ENCODE measurements at regions not wholly inside any gene's neighbourhood (a gene's known extent, or its start where the extent isn't known, plus 50 kb on each side); places are given as distances from the start of the nearest gene placed in this dataset.
"Not testable (repeated sequence)": the region's sequence is repeated elsewhere in the genome, so short reads cannot be mapped to it uniquely, and the experiment has no call there.

DNA sequence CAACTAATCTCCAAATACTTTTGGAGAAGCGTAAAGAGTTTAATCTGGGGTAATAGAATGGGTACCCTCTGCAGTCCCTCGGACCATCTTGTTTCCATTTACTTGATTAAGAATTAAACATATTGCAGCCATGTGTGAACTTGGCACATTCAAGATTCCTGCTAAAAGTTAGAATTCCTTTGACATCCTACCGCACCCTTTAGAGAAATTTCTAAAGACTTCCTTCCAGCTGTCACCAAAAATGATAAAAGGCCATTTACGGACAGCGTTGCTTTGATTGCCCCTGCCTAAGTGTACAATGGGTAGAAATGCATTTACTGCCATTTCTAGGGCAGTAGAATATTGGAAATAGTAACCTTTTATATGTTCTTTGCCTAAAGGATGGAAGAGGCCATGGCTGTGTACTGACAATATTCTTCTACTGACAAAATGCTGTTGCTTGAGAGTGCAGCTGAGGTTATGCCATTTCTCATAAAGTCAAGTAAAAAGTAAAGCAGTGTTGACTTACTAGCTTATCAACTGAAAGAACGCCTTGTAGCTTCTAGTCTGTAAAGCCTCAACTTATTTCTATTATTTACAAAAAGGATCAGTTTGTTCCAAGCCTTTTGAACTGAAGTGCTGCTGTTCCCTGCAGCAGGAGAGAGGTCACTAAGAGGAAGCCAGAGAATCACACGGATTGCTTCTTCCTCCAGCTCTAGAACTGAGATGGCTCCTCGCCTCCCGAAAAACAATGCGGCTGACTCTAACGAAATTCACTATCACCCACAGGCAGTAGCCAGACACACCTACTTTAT is 139.8 kb upstream of the BASP1 start:
- no peaks in the 10 kb centered on the region for H3K36me3 ChIP-seq (ENCODE audit: low read depth)
- H4K20me1 ChIP-seq (ENCODE audit: insufficient read depth), result no peaks in the 10 kb centered on the region
- DNase-seq, result no peak
- H3K27me3 ChIP-seq (replicated peaks; ENCODE audit: insufficient read depth), result no peaks in the 10 kb centered on the region
- in situ Hi-C loops (cut with MboI), result no loop called here
- H3K4me3 ChIP-seq, result no peak overlapping the region
- H3K79me2 ChIP-seq (ENCODE audit: insufficient read depth), result no peaks in the 10 kb centered on the region
- H3K9ac ChIP-seq, result no peak overlapping the region
- H3F3A ChIP-seq (ENCODE audit: insufficient read depth), result 0 out of 2 replicates have a peak, but pooled peaks cover 5% of the 10 kb centered on the region
- no peaks in the 10 kb centered on the region for H3K9me3 ChIP-seq (ENCODE audit: low read depth)
- H2AFZ ChIP-seq, result peak overlapping the region; percentile 34
- WGBS, 2 experiments (ENCODE audit: low coverage in 1 of 2, low lambda C conversion rate in 2 of 2, missing lambda C conversion rate in 2 of 2), result 41 to 42% methylated on average over 11 of the region's 11 CpGs
- peaks cover 5% of the 10 kb centered on the region for H3K4me1 ChIP-seq (ENCODE audit: insufficient read depth)
- H3K9me2 ChIP-seq (ENCODE audit: insufficient read depth), result no peaks in the 10 kb centered on the region
- H3K27ac ChIP-seq, result no peak overlapping the region
- no peak for TF ChIP-seq EZH2 (IDR thresholded peaks at IDR 0.05; ENCODE audit: insufficient read depth, poor library complexity, severe bottlenecking)
- no peak for TF ChIP-seq EZH2phosphoT487 (IDR thresholded peaks at IDR 0.05; ENCODE audit: insufficient read depth, low read depth)
- H3K4me2 ChIP-seq (ENCODE audit: unreplicated experiment), result no peak overlapping the region

DNA sequence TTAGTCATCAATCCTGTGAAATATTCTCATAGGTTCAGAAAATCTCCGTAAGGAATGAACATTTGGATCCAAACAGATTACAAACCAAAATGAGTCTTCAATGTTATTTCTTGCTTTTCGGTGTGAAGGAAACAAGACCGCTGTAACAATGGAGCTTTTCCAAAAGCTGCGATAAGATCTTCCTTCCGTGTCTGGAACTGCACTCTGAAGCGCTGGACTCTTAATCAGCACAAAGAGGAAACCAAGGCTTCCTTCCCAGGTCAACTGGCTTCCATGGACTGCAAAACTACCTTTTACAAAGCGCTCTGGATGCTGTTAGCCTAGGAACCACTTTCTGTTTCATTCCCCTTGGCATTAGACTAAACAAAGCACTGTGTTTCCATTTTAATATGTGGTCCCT is 137.9 kb upstream of the BASP1 start:
- Histone ChIP-seq H3K27me3 (replicated peaks; ENCODE audit: insufficient read depth) (no peaks in the 10 kb centered on the region), H3K79me2 (ENCODE audit: insufficient read depth) (no peaks in the 10 kb centered on the region), H3K9me2 (ENCODE audit: insufficient read depth) (no peaks in the 10 kb centered on the region), H3K4me3 (no peak overlapping the region), H3K9me3 (ENCODE audit: low read depth) (no peaks in the 10 kb centered on the region), H4K20me1 (ENCODE audit: insufficient read depth) (no peaks in the 10 kb centered on the region), H2AFZ (no peak overlapping the region), H3F3A (ENCODE audit: insufficient read depth) (0 out of 2 replicates have a peak, but pooled peaks cover 5% of the 10 kb centered on the region), H3K27ac (no peak overlapping the region), H3K4me1 (ENCODE audit: insufficient read depth) (peaks cover 5% of the 10 kb centered on the region), H3K36me3 (ENCODE audit: low read depth) (no peaks in the 10 kb centered on the region), H3K4me2 (ENCODE audit: unreplicated experiment) (no peak overlapping the region), H3K9ac (no peak overlapping the region)
- DNase-seq, result no peak
- in situ Hi-C loops (cut with MboI), result no loop called here
- TF ChIP-seq EZH2 (IDR thresholded peaks at IDR 0.05; ENCODE audit: insufficient read depth, poor library complexity, severe bottlenecking) (no peak), EZH2phosphoT487 (IDR thresholded peaks at IDR 0.05; ENCODE audit: insufficient read depth, low read depth) (no peak)
- WGBS, 2 experiments (ENCODE audit: low coverage in 1 of 2, low lambda C conversion rate in 2 of 2, missing lambda C conversion rate in 2 of 2), result 95% methylated on average over 7 of the region's 7 CpGs

- DNase-seq, result no peak
- in situ Hi-C loops (cut with MboI), result no loop called here
Observed at GRCh38 chr5:17080361-17080760, 137.1 kb upstream of the BASP1 start.

GRCh38 chr5:17081142-17081541 is 136.3 kb upstream of the BASP1 start:
- Histone ChIP-seq H3K4me3 (no peak overlapping the region), H3K4me2 (ENCODE audit: unreplicated experiment) (peak overlapping the region; percentile 40), H2AFZ (peak overlapping the region; percentile 83), H3K4me1 (ENCODE audit: insufficient read depth) (peaks cover 5% of the 10 kb centered on the region), H3K9me3 (ENCODE audit: low read depth) (no peaks in the 10 kb centered on the region), H3K27me3 (replicated peaks; ENCODE audit: insufficient read depth) (no peaks in the 10 kb centered on the region), H3K27ac (peak overlapping the region; percentile 24), H3K9ac (peak overlapping the region; percentile 13; the same call in 1 of the 2 replicates), H3K9me2 (ENCODE audit: insufficient read depth) (no peaks in the 10 kb centered on the region), H4K20me1 (ENCODE audit: insufficient read depth) (no peaks in the 10 kb centered on the region), H3K79me2 (ENCODE audit: insufficient read depth) (no peaks in the 10 kb centered on the region), H3K36me3 (ENCODE audit: low read depth) (no peaks in the 10 kb centered on the region), H3F3A (ENCODE audit: insufficient read depth) (0 out of 2 replicates have a peak, but pooled peaks cover 5% of the 10 kb centered on the region)
- WGBS, 2 experiments (ENCODE audit: low coverage in 1 of 2, low lambda C conversion rate in 2 of 2, missing lambda C conversion rate in 2 of 2), result 24 to 30% methylated on average over 4 of the region's 4 CpGs
- in situ Hi-C loops (cut with MboI), result no loop called here
- peak; percentile 60 for DNase-seq
- no peak for TF ChIP-seq EZH2phosphoT487 (IDR thresholded peaks at IDR 0.05; ENCODE audit: insufficient read depth, low read depth)
- no peak for TF ChIP-seq EZH2 (IDR thresholded peaks at IDR 0.05; ENCODE audit: insufficient read depth, poor library complexity, severe bottlenecking)

More at GRCh38 chr5:17080361-17080760, 137.1 kb upstream of the BASP1 start:
- no peaks in the 10 kb centered on the region for H4K20me1 ChIP-seq (ENCODE audit: insufficient read depth)
- H3K36me3 ChIP-seq (ENCODE audit: low read depth), result no peaks in the 10 kb centered on the region
- no peaks in the 10 kb centered on the region for H3K27me3 ChIP-seq (replicated peaks; ENCODE audit: insufficient read depth)
- H3K79me2 ChIP-seq (ENCODE audit: insufficient read depth), result no peaks in the 10 kb centered on the region
- no peak for TF ChIP-seq EZH2 (IDR thresholded peaks at IDR 0.05; ENCODE audit: insufficient read depth, poor library complexity, severe bottlenecking)
- TF ChIP-seq EZH2phosphoT487 (IDR thresholded peaks at IDR 0.05; ENCODE audit: insufficient read depth, low read depth), result no peak
- no peaks in the 10 kb centered on the region for H3K9me2 ChIP-seq (ENCODE audit: insufficient read depth)
- no peaks in the 10 kb centered on the region for H3K9me3 ChIP-seq (ENCODE audit: low read depth)
- H3F3A ChIP-seq (ENCODE audit: insufficient read depth), result 0 out of 2 replicates have a peak, but pooled peaks cover 5% of the 10 kb centered on the region
- no peak overlapping the region for H3K27ac ChIP-seq
- no peak overlapping the region for H2AFZ ChIP-seq
- no peak overlapping the region for H3K4me2 ChIP-seq (ENCODE audit: unreplicated experiment)
- no peak overlapping the region for H3K9ac ChIP-seq
- WGBS, 2 experiments (ENCODE audit: low coverage in 1 of 2, low lambda C conversion rate in 2 of 2, missing lambda C conversion rate in 2 of 2), result 77 to 84% methylated on average over 4 of the region's 4 CpGs
- no peak overlapping the region for H3K4me3 ChIP-seq
- peaks cover 5% of the 10 kb centered on the region for H3K4me1 ChIP-seq (ENCODE audit: insufficient read depth)

- H3K9ac ChIP-seq; H3F3A ChIP-seq (ENCODE audit: insufficient read depth); H4K20me1 ChIP-seq (ENCODE audit: insufficient read depth); H3K27me3 ChIP-seq (replicated peaks; ENCODE audit: insufficient read depth); H3K9me2 ChIP-seq (ENCODE audit: insufficient read depth); H3K4me3 ChIP-seq; H3K27ac ChIP-seq; H3K79me2 ChIP-seq (ENCODE audit: insufficient read depth); H3K9me3 ChIP-seq (ENCODE audit: low read depth); DNase-seq; in situ Hi-C loops (cut with MboI); H3K4me2 ChIP-seq (ENCODE audit: unreplicated experiment); H3K36me3 ChIP-seq (ENCODE audit: low read depth); H2AFZ ChIP-seq; H3K4me1 ChIP-seq (ENCODE audit: insufficient read depth): not testable (repeated sequence)
- 90 to 92% methylated on average over 13 to 29 of the region's 29 CpGs for WGBS, 2 experiments (ENCODE audit: low coverage in 1 of 2, low lambda C conversion rate in 2 of 2, missing lambda C conversion rate in 2 of 2)
Observed at GRCh38 chr5:17083276-17083675, 134.2 kb upstream of the BASP1 start.

Measured in GM23248 (cell line).